ENCODE measurements at regions not wholly inside any gene's neighbourhood (a gene's known extent, or its start where the extent isn't known, plus 50 kb on each side); places are given as distances from the start of the nearest gene placed in this dataset.

- H3K36me3 ChIP-seq: no peaks in the 10 kb centered on the region
- H3K27ac ChIP-seq: no peak overlapping the region
- no peaks in the 10 kb centered on the region for H3K9me3 ChIP-seq
- H3K4me1 ChIP-seq: no peaks in the 10 kb centered on the region
- TF ChIP-seq POLR2A (IDR thresholded peaks at IDR 0.05) (no peak), CTCF (IDR thresholded peaks at IDR 0.05) (no peak)
- DNase-seq: no peak
- no peak overlapping the region for H3K4me3 ChIP-seq
- H3K27me3 ChIP-seq: no peaks in the 10 kb centered on the region
These were observed 678.9 kb upstream of the CELF4 start for GRCh38 chr18:38244480-38244879.

- Histone ChIP-seq H3K9me3 (no peaks in the 10 kb centered on the region), H3K4me3 (no peak overlapping the region), H3K36me3 (no peaks in the 10 kb centered on the region), H3K4me1 (no peaks in the 10 kb centered on the region), H3K27ac (no peak overlapping the region), H3K27me3 (no peaks in the 10 kb centered on the region)
- no peak for DNase-seq
- TF ChIP-seq POLR2A (IDR thresholded peaks at IDR 0.05): no peak
- TF ChIP-seq CTCF (IDR thresholded peaks at IDR 0.05): no peak
These were observed 677.7 kb upstream of the CELF4 start for GRCh38 chr18:38243291-38243690.

- Histone ChIP-seq H3K4me3 (no peak overlapping the region), H3K9me3 (no peaks in the 10 kb centered on the region), H3K27ac (no peak overlapping the region), H3K36me3 (no peaks in the 10 kb centered on the region), H3K27me3 (no peaks in the 10 kb centered on the region), H3K4me1 (no peaks in the 10 kb centered on the region)
- DNase-seq: no peak
- no peak for TF ChIP-seq CTCF (IDR thresholded peaks at IDR 0.05)
- TF ChIP-seq POLR2A (IDR thresholded peaks at IDR 0.05): no peak
These were observed 676.1 kb upstream of the CELF4 start for GRCh38 chr18:38241736-38242135.

GRCh38 chr18:38241216-38241615 is 675.6 kb upstream of the CELF4 start:
- no peak for DNase-seq
- Histone ChIP-seq H3K4me3 (no peak overlapping the region), H3K27me3 (no peaks in the 10 kb centered on the region), H3K27ac (no peak overlapping the region), H3K36me3 (no peaks in the 10 kb centered on the region), H3K9me3 (no peaks in the 10 kb centered on the region), H3K4me1 (no peaks in the 10 kb centered on the region)
- TF ChIP-seq POLR2A (IDR thresholded peaks at IDR 0.05) (no peak), CTCF (IDR thresholded peaks at IDR 0.05) (no peak)

GRCh38 chr18:38239606-38240005 is 674.0 kb upstream of the CELF4 start:
- H3K27me3 ChIP-seq: no peaks in the 10 kb centered on the region
- DNase-seq: no peak
- H3K9me3 ChIP-seq: no peaks in the 10 kb centered on the region
- no peak overlapping the region for H3K4me3 ChIP-seq
- H3K4me1 ChIP-seq: no peaks in the 10 kb centered on the region
- no peak overlapping the region for H3K27ac ChIP-seq
- TF ChIP-seq CTCF (IDR thresholded peaks at IDR 0.05) (no peak), POLR2A (IDR thresholded peaks at IDR 0.05) (no peak)
- H3K36me3 ChIP-seq: no peaks in the 10 kb centered on the region

GRCh38 chr18:38237796-38238195 is 672.2 kb upstream of the CELF4 start:
- DNase-seq: no peak
- H3K4me3 ChIP-seq: no peak overlapping the region
- H3K9me3 ChIP-seq: no peaks in the 10 kb centered on the region
- no peak overlapping the region for H3K27ac ChIP-seq
- H3K4me1 ChIP-seq: no peaks in the 10 kb centered on the region
- H3K27me3 ChIP-seq: no peaks in the 10 kb centered on the region
- TF ChIP-seq POLR2A (IDR thresholded peaks at IDR 0.05) (no peak), CTCF (IDR thresholded peaks at IDR 0.05) (no peak)
- H3K36me3 ChIP-seq: no peaks in the 10 kb centered on the region

Measured in Peyer's patch (tissue), 4 donors.